CD4-positive, CD25-positive, alpha-beta regulatory T cell (primary cell): ENCODE measurements at regions not wholly inside any gene's neighbourhood (a gene's known extent, or its start where the extent isn't known, plus 50 kb on each side); places are given as distances from the start of the nearest gene placed in this dataset.
"Not testable (repeated sequence)": the region's sequence is repeated elsewhere in the genome, so short reads cannot be mapped to it uniquely, and the experiment has no call there.

Experiments
- ATAC-seq, 2 donors: fragments of 150-1000 bp; cut with Tn5 transposase; one replicate each; pipeline ENCODE4 v1.10.0; 2021; ENCODE audit warnings: low read depth in 2 of 2, moderate number of reproducible peaks in 2 of 2, moderate library complexity in 1 of 2
- DNase-seq, 3 donors: peaks; one replicate each; pipeline versions ENCODE4 v3.0.0 to v3.0.0-alpha.2; 2012 to 2022; ENCODE audit warnings: mixed read lengths in 1 of 3
- H3K27ac ChIP-seq: one replicate; pipeline ENCODE4 v1.7.0; 2013; ENCODE audit warnings: mild to moderate bottlenecking, low read length; ENCODE audit not compliant: insufficient read depth, poor library complexity, severe bottlenecking
- H3K27me3 ChIP-seq: one replicate; pipeline ENCODE4 v1.7.0; 2013; ENCODE audit warnings: low read length; ENCODE audit not compliant: control insufficient read depth, insufficient read depth
- H3K36me3 ChIP-seq: one replicate; pipeline ENCODE4 v1.7.0; 2013; ENCODE audit warnings: mild to moderate bottlenecking, low read length, moderate library complexity; ENCODE audit not compliant: control insufficient read depth, insufficient read depth
- H3K4me1 ChIP-seq: 2 replicates; pipeline ENCODE4 v1.7.0; 2013; ENCODE audit warnings: mild to moderate bottlenecking, low read length; ENCODE audit not compliant: insufficient read depth, control insufficient read depth, poor library complexity, severe bottlenecking
- H3K4me3 ChIP-seq: one replicate; pipeline ENCODE4 v1.7.0; 2013; ENCODE audit warnings: low read depth, mild to moderate bottlenecking, low read length, moderate library complexity
- H3K9me3 ChIP-seq, 2 experiments: 1 replicate in 1 of 2; 2 replicates in 1 of 2; pipeline ENCODE4 v1.7.0; 2013; ENCODE audit warnings: low read length in 2 of 2, mild to moderate bottlenecking in 1 of 2, moderate library complexity in 1 of 2; ENCODE audit not compliant: control insufficient read depth in 2 of 2
- H3K27ac Mint-ChIP-seq, 3 donors: one replicate each; pipeline ENCODE4 v1.8.0; 2020 to 2022; ENCODE audit warnings: mild to moderate bottlenecking in 3 of 3, mixed read lengths in 3 of 3, moderate library complexity in 2 of 3
- H3K27me3 Mint-ChIP-seq: one replicate; pipeline ENCODE4 v1.8.0; 2022; ENCODE audit warnings: mild to moderate bottlenecking, mixed read lengths
- H3K36me3 Mint-ChIP-seq: one replicate; pipeline ENCODE4 v1.8.0; 2020; ENCODE audit warnings: mixed read lengths
- H3K4me1 Mint-ChIP-seq, 4 donors: one replicate each; pipeline ENCODE4 v1.8.0; 2020 to 2022; ENCODE audit warnings: mixed read lengths in 4 of 4, mild to moderate bottlenecking in 1 of 4
- H3K4me3 Mint-ChIP-seq, 4 donors: one replicate each; pipeline ENCODE4 v1.8.0; 2020 to 2022; ENCODE audit warnings: mild to moderate bottlenecking in 4 of 4, mixed read lengths in 4 of 4, moderate library complexity in 3 of 4
- H3K9me3 Mint-ChIP-seq, 7 donors: one replicate each; pipeline ENCODE4 v1.8.0; 2020 to 2022; ENCODE audit warnings: mixed read lengths in 7 of 7, mild to moderate bottlenecking in 3 of 7, moderate library complexity in 2 of 7

- H3K4me3 Mint-ChIP-seq, H3K4me1 ChIP-seq, H3K36me3 ChIP-seq, ATAC-seq, DNase-seq, H3K9me3 ChIP-seq, H3K36me3 Mint-ChIP-seq, H3K27me3 ChIP-seq, H3K27ac ChIP-seq, H3K27me3 Mint-ChIP-seq, H3K9me3 Mint-ChIP-seq, H3K4me3 ChIP-seq: not testable (repeated sequence)
- Mint-ChIP-seq H3K27ac (peak overlapping the region; percentile 21 to 39 (median 35)), H3K4me1 (peaks cover 17 to 52% (median 32%) of the 10 kb centered on the region in 4 donors)
Observed at GRCh38 chr7:128561116-128561722, 84.7 kb downstream of the METTL2B start.

GRCh38 chr7:128562795-128563194 is 86.2 kb downstream of the METTL2B start:
- not testable (repeated sequence) for H3K4me1 ChIP-seq, H3K27ac ChIP-seq, H3K9me3 Mint-ChIP-seq, H3K27ac Mint-ChIP-seq, ATAC-seq, H3K36me3 Mint-ChIP-seq, H3K36me3 ChIP-seq, H3K4me3 ChIP-seq, H3K4me3 Mint-ChIP-seq, H3K27me3 Mint-ChIP-seq, H3K9me3 ChIP-seq, H3K27me3 ChIP-seq, DNase-seq
- H3K4me1 Mint-ChIP-seq: peaks cover 14 to 55% (median 27%) of the 10 kb centered on the region in 4 donors

GRCh38 chr7:128564123-128564700 is 87.7 kb downstream of the METTL2B start:
- not testable (repeated sequence) for H3K4me3 Mint-ChIP-seq, H3K4me3 ChIP-seq, ATAC-seq, H3K27me3 Mint-ChIP-seq, H3K4me1 ChIP-seq, DNase-seq, H3K27me3 ChIP-seq, H3K9me3 ChIP-seq, H3K36me3 ChIP-seq, H3K9me3 Mint-ChIP-seq, H3K27ac ChIP-seq
- Mint-ChIP-seq H3K36me3 (peaks cover 16% of the 10 kb centered on the region), H3K4me1 (peaks cover 19 to 54% (median 30%) of the 10 kb centered on the region in 4 donors), H3K27ac (peak overlapping the region in 2 of 3 donors; percentile 80 to 90)

- not testable (repeated sequence) for H3K9me3 ChIP-seq, H3K27me3 ChIP-seq, H3K4me3 Mint-ChIP-seq, H3K4me1 ChIP-seq, H3K9me3 Mint-ChIP-seq, H3K4me3 ChIP-seq, ATAC-seq, H3K27ac ChIP-seq, H3K36me3 ChIP-seq, H3K27me3 Mint-ChIP-seq
- DNase-seq: peak in 1 of 3 donors; percentile 7
- Mint-ChIP-seq H3K4me1 (peaks cover 16 to 48% (median 29%) of the 10 kb centered on the region in 4 donors), H3K27ac (peak overlapping the region in 1 of 3 donors; percentile 80), H3K36me3 (peaks cover 13% of the 10 kb centered on the region)
Observed at GRCh38 chr7:128564932-128565864, 88.7 kb downstream of the METTL2B start.

- H3K27ac ChIP-seq, H3K36me3 ChIP-seq, H3K27me3 ChIP-seq, H3K36me3 Mint-ChIP-seq, H3K4me1 Mint-ChIP-seq, DNase-seq, H3K27me3 Mint-ChIP-seq, H3K27ac Mint-ChIP-seq, ATAC-seq, H3K4me3 Mint-ChIP-seq, H3K4me1 ChIP-seq, H3K9me3 Mint-ChIP-seq, H3K4me3 ChIP-seq, H3K9me3 ChIP-seq: not testable (repeated sequence)
Observed at GRCh38 chr7:128575277-128575676, 96.8 kb upstream of the GARIN1A start.

- not testable (repeated sequence) for H3K36me3 Mint-ChIP-seq, H3K4me3 ChIP-seq, H3K27me3 ChIP-seq, H3K9me3 ChIP-seq, H3K27ac ChIP-seq, H3K27ac Mint-ChIP-seq, H3K9me3 Mint-ChIP-seq, H3K27me3 Mint-ChIP-seq, H3K4me1 ChIP-seq, ATAC-seq, H3K4me1 Mint-ChIP-seq, H3K4me3 Mint-ChIP-seq, DNase-seq
- peaks cover 22% of the 10 kb centered on the region for H3K36me3 ChIP-seq
Observed at GRCh38 chr7:128576953-128577352, 95.1 kb upstream of the GARIN1A start.

- not testable (repeated sequence) for H3K9me3 ChIP-seq, DNase-seq, H3K9me3 Mint-ChIP-seq, H3K27me3 ChIP-seq, H3K27ac ChIP-seq, H3K4me1 ChIP-seq, H3K27ac Mint-ChIP-seq, H3K4me1 Mint-ChIP-seq, H3K27me3 Mint-ChIP-seq, H3K4me3 ChIP-seq, ATAC-seq, H3K4me3 Mint-ChIP-seq
- peaks cover 28% of the 10 kb centered on the region for H3K36me3 ChIP-seq
- H3K36me3 Mint-ChIP-seq: peaks cover 13% of the 10 kb centered on the region
Observed at GRCh38 chr7:128579843-128580242, 92.2 kb upstream of the GARIN1A start.
